ENCODE measurements at regions not wholly inside any gene's neighbourhood (a gene's known extent, or its start where the extent isn't known, plus 50 kb on each side); places are given as distances from the start of the nearest gene placed in this dataset.
A peak's percentile ranks its signal among the peaks of the same experiment; 100 is the strongest.

GRCh38 chr1:238404481-238404880 is 513.8 kb upstream of the ZP4 start:
- POLR2A ChIA-PET: no interaction called here
- intact Hi-C loops (cut with micrococcal nuclease; ENCODE audit: unreplicated experiment): no loop called here

GRCh38 chr1:238401144-238401543 is 510.4 kb upstream of the ZP4 start:
- no peak overlapping the region for H2AFZ ChIP-seq (ENCODE audit: low read length)
- no peak overlapping the region for H3K27ac ChIP-seq (ENCODE audit: low read depth, low read length, poor library complexity, severe bottlenecking)
- no peak overlapping the region for H3K4me3 ChIP-seq (ENCODE audit: low read depth, low read length, poor library complexity, severe bottlenecking)
- intact Hi-C loops (cut with micrococcal nuclease; ENCODE audit: unreplicated experiment): no loop called here
- H3K36me3 ChIP-seq (ENCODE audit: insufficient read depth, low read length): no peaks in the 10 kb centered on the region
- no peak for DNase-seq (ENCODE audit: low spot score)
- TF ChIP-seq EZH2phosphoT487 (IDR thresholded peaks at IDR 0.05; ENCODE audit: borderline replicate concordance, low read depth, low read length): no peak
- TF ChIP-seq CTCF (conservative IDR thresholded peaks at IDR 0.05; ENCODE audit: low read length): no peak
- no TSS peak for BruUV-seq (replicated peaks)
- H4K20me1 ChIP-seq (ENCODE audit: insufficient read depth, low read length): no peaks in the 10 kb centered on the region
- no peaks in the 10 kb centered on the region for H3K79me2 ChIP-seq (ENCODE audit: insufficient read depth, low read depth, low read length)
- CTCF ChIA-PET (ENCODE audit: unreplicated experiment): no interaction called here
- H3K9me2 ChIP-seq (ENCODE audit: insufficient read depth, low read length): no peaks in the 10 kb centered on the region
- H3K9me3 ChIP-seq (ENCODE audit: low read length): no peaks in the 10 kb centered on the region
- POLR2A ChIA-PET: no interaction called here
- H3K4me2 ChIP-seq (ENCODE audit: low read length): no peak overlapping the region
- no peaks in the 10 kb centered on the region for H3K4me1 ChIP-seq (ENCODE audit: insufficient read depth, low read length, poor library complexity, severe bottlenecking)

More at GRCh38 chr1:238404481-238404880, 513.8 kb upstream of the ZP4 start:
- BruUV-seq (replicated peaks): no TSS peak
- H4K20me1 ChIP-seq (ENCODE audit: insufficient read depth, low read length): no peaks in the 10 kb centered on the region
- no peaks in the 10 kb centered on the region for H3K79me2 ChIP-seq (ENCODE audit: insufficient read depth, low read depth, low read length)
- no peaks in the 10 kb centered on the region for H3K9me2 ChIP-seq (ENCODE audit: insufficient read depth, low read length)
- H3K4me1 ChIP-seq (ENCODE audit: insufficient read depth, low read length, poor library complexity, severe bottlenecking): no peaks in the 10 kb centered on the region
- H3K4me3 ChIP-seq (ENCODE audit: low read depth, low read length, poor library complexity, severe bottlenecking): no peak overlapping the region
- H3K27ac ChIP-seq (ENCODE audit: low read depth, low read length, poor library complexity, severe bottlenecking): no peak overlapping the region
- H3K4me2 ChIP-seq (ENCODE audit: low read length): no peak overlapping the region
- CTCF ChIA-PET (ENCODE audit: unreplicated experiment): no interaction called here
- no peaks in the 10 kb centered on the region for H3K36me3 ChIP-seq (ENCODE audit: insufficient read depth, low read length)
- H3K9me3 ChIP-seq (ENCODE audit: low read length): no peaks in the 10 kb centered on the region
- DNase-seq (ENCODE audit: low spot score): no peak
- no peak overlapping the region for H2AFZ ChIP-seq (ENCODE audit: low read length)
- no peak for TF ChIP-seq CTCF (conservative IDR thresholded peaks at IDR 0.05; ENCODE audit: low read length)
- no peak for TF ChIP-seq EZH2phosphoT487 (IDR thresholded peaks at IDR 0.05; ENCODE audit: borderline replicate concordance, low read depth, low read length)

GRCh38 chr1:238399558-238399957 is 508.8 kb upstream of the ZP4 start:
- no peak overlapping the region for H3K27ac ChIP-seq (ENCODE audit: low read depth, low read length, poor library complexity, severe bottlenecking)
- CTCF ChIA-PET (ENCODE audit: unreplicated experiment): no interaction called here
- no peaks in the 10 kb centered on the region for H3K9me2 ChIP-seq (ENCODE audit: insufficient read depth, low read length)
- no peaks in the 10 kb centered on the region for H3K4me1 ChIP-seq (ENCODE audit: insufficient read depth, low read length, poor library complexity, severe bottlenecking)
- intact Hi-C loops (cut with micrococcal nuclease; ENCODE audit: unreplicated experiment): no loop called here
- H4K20me1 ChIP-seq (ENCODE audit: insufficient read depth, low read length): no peaks in the 10 kb centered on the region
- DNase-seq (ENCODE audit: low spot score): no peak
- H3K36me3 ChIP-seq (ENCODE audit: insufficient read depth, low read length): no peaks in the 10 kb centered on the region
- no peak overlapping the region for H3K4me3 ChIP-seq (ENCODE audit: low read depth, low read length, poor library complexity, severe bottlenecking)
- no TSS peak for BruUV-seq (replicated peaks)
- no peaks in the 10 kb centered on the region for H3K9me3 ChIP-seq (ENCODE audit: low read length)
- H3K4me2 ChIP-seq (ENCODE audit: low read length): no peak overlapping the region
- no peaks in the 10 kb centered on the region for H3K79me2 ChIP-seq (ENCODE audit: insufficient read depth, low read depth, low read length)
- no peak for TF ChIP-seq EZH2phosphoT487 (IDR thresholded peaks at IDR 0.05; ENCODE audit: borderline replicate concordance, low read depth, low read length)
- TF ChIP-seq CTCF (conservative IDR thresholded peaks at IDR 0.05; ENCODE audit: low read length): peak; percentile 33; the same call in 1 of the 2 replicates
- no peak overlapping the region for H2AFZ ChIP-seq (ENCODE audit: low read length)
- POLR2A ChIA-PET: no interaction called here

Measured in OCI-LY7 (cell line).